Loucy (cell line): ENCODE measurements at regions not wholly inside any gene's neighbourhood (a gene's known extent, or its start where the extent isn't known, plus 50 kb on each side); places are given as distances from the start of the nearest gene placed in this dataset.

Experiments
- H2AFZ ChIP-seq: fragments of 200-600 bp; sonication (generic); 2 replicates; pipeline ENCODE4 v1.6.0; 2016; ENCODE audit warnings: antibody characterized with exemption, mild to moderate bottlenecking, low read length, moderate library complexity
- H3F3A ChIP-seq: fragments of 200-600 bp; 2 replicates; pipeline ENCODE4 v1.6.0; 2016; ENCODE audit warnings: antibody characterized with exemption, low read depth, mild to moderate bottlenecking
- H3K27me3 ChIP-seq: fragments of 200-600 bp; sonication (generic); 2 replicates; pipeline ENCODE4 v1.6.1; 2014; ENCODE audit warnings: low read length, mild to moderate bottlenecking; ENCODE audit not compliant: insufficient read depth, poor library complexity, severe bottlenecking
- H3K36me3 ChIP-seq: fragments of 200-600 bp; sonication (generic); 2 replicates; pipeline ENCODE4 v1.6.1; 2016; ENCODE audit warnings: low read length; ENCODE audit not compliant: insufficient read depth
- H3K4me1 ChIP-seq: fragments of 200-600 bp; sonication (generic); 2 replicates; pipeline ENCODE4 v1.5.1; 2014; ENCODE audit warnings: low read length, mild to moderate bottlenecking; ENCODE audit not compliant: insufficient read depth, poor library complexity, severe bottlenecking
- H3K4me2 ChIP-seq: fragments of 200-600 bp; sonication (generic); 2 replicates; pipeline ENCODE4 v1.6.0; 2014; ENCODE audit warnings: antibody characterized with exemption, low read length, low read depth, mild to moderate bottlenecking; ENCODE audit not compliant: poor library complexity, severe bottlenecking
- H3K4me3 ChIP-seq: fragments of 200-600 bp; sonication (generic); 2 replicates; pipeline ENCODE4 v1.5.1; 2014; ENCODE audit warnings: low read length, mild to moderate bottlenecking, mixed read lengths; ENCODE audit not compliant: poor library complexity, severe bottlenecking
- H3K79me2 ChIP-seq: fragments of 200-600 bp; sonication (generic); 2 replicates; pipeline ENCODE4 v1.6.1; 2014; ENCODE audit warnings: low read length; ENCODE audit not compliant: insufficient read depth
- H3K9ac ChIP-seq: fragments of 200-600 bp; sonication (generic); 2 replicates; pipeline ENCODE4 v1.6.0; 2014; ENCODE audit warnings: mild to moderate bottlenecking, low read depth, low read length, moderate library complexity; ENCODE audit not compliant: poor library complexity, severe bottlenecking
- H3K9me2 ChIP-seq: fragments of 200-600 bp; sonication (generic); replicated peaks from 2 replicates; pipeline ENCODE4 v1.6.1; 2016; ENCODE audit warnings: low read depth, low read length, mixed read lengths
- H3K9me3 ChIP-seq: fragments of 200-600 bp; sonication (generic); 2 replicates; pipeline ENCODE4 v1.6.1; 2014; ENCODE audit warnings: mild to moderate bottlenecking, antibody characterized with exemption, low read length, low read depth; ENCODE audit not compliant: insufficient read depth
- H4K20me1 ChIP-seq: fragments of 200-600 bp; sonication (generic); 2 replicates; pipeline ENCODE4 v1.6.0; 2014; ENCODE audit warnings: antibody characterized with exemption, low read length, mild to moderate bottlenecking; ENCODE audit not compliant: insufficient read depth, poor library complexity, severe bottlenecking
- CTCF ChIP-seq: fragments of 200-600 bp; sonication (generic); conservative IDR thresholded peaks from 2 replicates; pipeline ENCODE4 v1.5.1; 2014; ENCODE audit warnings: mild to moderate bottlenecking, antibody characterized with exemption, low read length
- EZH2phosphoT487 ChIP-seq: fragments of 200-600 bp; IDR thresholded peaks from 2 replicates; pipeline ENCODE4 v1.6.1; 2018; ENCODE audit warnings: antibody characterized with exemption, mild to moderate bottlenecking, moderate library complexity, borderline replicate concordance

- Histone ChIP-seq H3K36me3 (no peaks in the 10 kb centered on the region), H3K4me2 (no peak overlapping the region), H3K9me2 (no peaks in the 10 kb centered on the region), H3K79me2 (no peaks in the 10 kb centered on the region), H2AFZ (no peak overlapping the region), H3K4me3 (no peak overlapping the region), H3K27me3 (no peaks in the 10 kb centered on the region), H3K9me3 (no peaks in the 10 kb centered on the region), H3K9ac (no peak overlapping the region), H4K20me1 (no peaks in the 10 kb centered on the region), H3F3A (no peaks in the 10 kb centered on the region), H3K4me1 (no peaks in the 10 kb centered on the region)
- TF ChIP-seq CTCF (no peak), EZH2phosphoT487 (no peak)
These were observed 382.3 kb upstream of the CHST9 start for GRCh38 chr18:27567434-27567833.

DNA sequence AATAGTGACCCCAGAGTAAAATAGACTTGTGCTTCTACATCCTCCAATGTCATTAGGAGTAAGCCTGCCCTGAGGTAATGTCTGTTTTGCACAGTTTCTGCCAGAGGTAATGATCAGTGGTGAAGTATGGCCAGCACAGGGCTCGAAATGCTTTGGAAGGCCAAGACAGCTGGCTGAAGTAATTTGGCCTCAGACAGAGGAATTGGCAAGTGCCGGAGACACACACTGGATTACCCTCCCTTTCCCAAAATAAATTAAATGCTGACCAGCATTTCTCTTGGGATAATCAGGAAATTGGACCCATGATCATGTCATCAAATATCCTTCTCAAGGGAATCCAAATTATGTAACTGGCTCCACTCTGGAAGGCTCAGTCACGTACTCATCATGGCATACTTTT is 379.0 kb upstream of the CHST9 start:
- H3K4me3 ChIP-seq = no peak overlapping the region
- H3K27me3 ChIP-seq = no peaks in the 10 kb centered on the region
- H3K36me3 ChIP-seq = no peaks in the 10 kb centered on the region
- TF ChIP-seq CTCF = no peak
- TF ChIP-seq EZH2phosphoT487 = no peak
- H2AFZ ChIP-seq = no peak overlapping the region
- H3K4me1 ChIP-seq = peaks cover 2% of the 10 kb centered on the region
- H3K9me3 ChIP-seq = no peaks in the 10 kb centered on the region
- H3K9me2 ChIP-seq = no peaks in the 10 kb centered on the region
- H4K20me1 ChIP-seq = no peaks in the 10 kb centered on the region
- H3K4me2 ChIP-seq = no peak overlapping the region
- H3F3A ChIP-seq = no peaks in the 10 kb centered on the region
- H3K9ac ChIP-seq = no peak overlapping the region
- no peaks in the 10 kb centered on the region for H3K79me2 ChIP-seq

DNA sequence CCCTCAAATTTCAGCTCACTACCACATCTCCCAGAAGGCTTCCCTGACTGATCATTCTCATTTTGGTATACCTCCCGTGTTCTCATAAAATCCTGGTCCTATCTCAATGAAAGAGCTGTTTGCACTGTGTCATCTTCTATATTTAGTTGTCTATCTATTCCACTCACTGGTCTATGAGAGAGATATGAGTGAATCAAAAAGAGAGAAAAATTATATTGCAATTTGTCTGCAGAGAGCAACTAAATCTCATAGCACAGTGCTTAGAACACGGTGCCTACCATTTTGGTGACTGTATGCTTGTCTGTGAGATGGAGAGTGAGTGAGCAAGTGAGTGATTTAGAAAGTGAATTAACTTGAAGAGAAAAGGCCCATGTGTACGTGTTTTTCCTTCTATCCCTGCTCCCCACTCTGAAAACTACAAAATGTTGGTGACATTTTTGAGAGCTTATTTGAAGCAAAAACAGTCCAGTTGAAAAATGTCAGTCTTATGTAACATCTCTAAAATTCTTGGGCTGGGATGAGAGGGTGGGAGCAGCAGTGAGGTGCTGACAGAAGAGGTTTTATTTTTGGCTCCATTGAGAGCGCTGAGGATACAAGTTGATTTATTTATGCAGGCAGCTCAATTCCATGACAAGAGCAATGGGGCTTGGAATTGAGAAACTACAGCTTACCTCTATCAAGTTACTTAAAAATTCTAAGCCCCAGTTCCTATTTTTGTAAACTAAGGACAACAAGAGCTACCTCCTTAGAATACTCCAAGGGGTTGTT is 373.5 kb upstream of the CHST9 start:
- Histone ChIP-seq H3K27me3 (no peaks in the 10 kb centered on the region), H3K79me2 (no peaks in the 10 kb centered on the region)

More for the DNA sequence above, 373.5 kb upstream of the CHST9 start:
- TF ChIP-seq CTCF = no peak
- TF ChIP-seq EZH2phosphoT487 = no peak
- H3K9me3 ChIP-seq = no peaks in the 10 kb centered on the region
- H3K9me2 ChIP-seq = no peaks in the 10 kb centered on the region
- no peak overlapping the region for H3K4me2 ChIP-seq
- no peaks in the 10 kb centered on the region for H3F3A ChIP-seq
- peaks cover 2% of the 10 kb centered on the region for H3K4me1 ChIP-seq
- H4K20me1 ChIP-seq = no peaks in the 10 kb centered on the region
- H3K36me3 ChIP-seq = no peaks in the 10 kb centered on the region
- H2AFZ ChIP-seq = no peak overlapping the region
- H3K9ac ChIP-seq = no peak overlapping the region
- no peak overlapping the region for H3K4me3 ChIP-seq
